GM19328 (cell line): ENCODE measurements at regions not wholly inside any gene's neighbourhood (a gene's known extent, or its start where the extent isn't known, plus 50 kb on each side); places are given as distances from the start of the nearest gene placed in this dataset.

Experiments used
- ATAC-seq: cut with Tn5 transposase; IDR thresholded peaks from one replicate; pipeline ENCODE4 v1.9.1; 2021; ENCODE audit warnings: mild to moderate bottlenecking, moderate library complexity; ENCODE audit not compliant: unreplicated experiment

GRCh38 chr15:96274087-96274440 is 56.4 kb upstream of the NR2F2 start:
- ATAC-seq = no peak

- no peak for ATAC-seq
These were observed 55.8 kb upstream of the NR2F2 start for GRCh38 chr15:96274698-96275097.

- ATAC-seq = no peak
These were observed 53.9 kb upstream of the NR2F2 start for GRCh38 chr15:96276438-96277210.
